ENCODE measurements at regions not wholly inside any gene's neighbourhood (a gene's known extent, or its start where the extent isn't known, plus 50 kb on each side); places are given as distances from the start of the nearest gene placed in this dataset.

GRCh38 chr10:4252701-4253100 is 467.7 kb upstream of the KLF6 start:
- Histone ChIP-seq H3K9ac (ENCODE audit: insufficient read depth in 1 of 2, low read depth in 2 of 2, low read length in 2 of 2) (no peak overlapping the region), H2AFZ (ENCODE audit: low read depth, low read length) (no peak overlapping the region), H3K9me3 (replicated peaks; ENCODE audit: control insufficient read depth, insufficient read depth, low read depth, low read length) (no peaks in the 10 kb centered on the region), H3K4me3 (no peak overlapping the region), H3K27ac (ENCODE audit: extremely low read depth, low read depth, low read length) (no peak overlapping the region), H3K36me3 (ENCODE audit: control insufficient read depth, insufficient read depth, low read length) (no peaks in the 10 kb centered on the region), H3K27me3 (ENCODE audit: control insufficient read depth in 2 of 2, insufficient read depth in 2 of 2, low read length in 2 of 2) (peaks cover 0 to 7% of the 10 kb centered on the region in 2 experiments; a peak in 2 of 5 replicates), H3K9me1 (ENCODE audit: control insufficient read depth, insufficient read depth, low read length) (no peaks in the 10 kb centered on the region), H3K79me2 (ENCODE audit: control insufficient read depth, insufficient read depth, low read length) (no peaks in the 10 kb centered on the region), H3K4me1 (replicated peaks in 1 of 2; ENCODE audit: control insufficient read depth in 2 of 2, insufficient read depth in 2 of 2, low read length in 2 of 2) (no peaks in the 10 kb centered on the region), H4K20me1 (replicated peaks; ENCODE audit: control insufficient read depth, insufficient read depth, low read length) (no peaks in the 10 kb centered on the region), H3K4me2 (ENCODE audit: insufficient read depth, low read length) (no peak overlapping the region)
- no peak for ATAC-seq
- in situ Hi-C loops (cut with MboI) = no loop called here
- intact Hi-C loops (cut with micrococcal nuclease) = no loop called here
- DNase-seq (ENCODE audit: extremely low read depth in 1 of 4, low spot score in 3 of 4) = no peak
- CTCF ChIA-PET (ENCODE audit: low intra/inter-chr PET ratio) = interaction anchor here (0.7 kb wide), 1 partner anchor 951 kb away, joined by 3 read pairs; no protein-coding TSS in a partner anchor
- POLR2A ChIA-PET = interaction anchor here (0.7 kb wide), 1 partner anchor 910 kb away, joined by 3 read pairs; no protein-coding TSS in a partner anchor
- WGBS (ENCODE audit: insufficient coverage, low coverage, missing lambda C conversion rate) = 0% methylated on average over 2 of the region's 2 CpGs
- FAIRE-seq = no peak
- BruUV-seq (replicated peaks) = no TSS peak
- TF ChIP-seq POLR2G (IDR thresholded peaks at IDR 0.05; ENCODE audit: low read depth, low read length) (no peak), NUFIP1 (IDR thresholded peaks at IDR 0.05; ENCODE audit: partially characterized antibody) (no peak), TCF3 (CRISPR knock-in tag; IDR thresholded peaks at IDR 0.05) (no peak), KLF1 (tag; IDR thresholded peaks at IDR 0.05) (no peak), IRF1 (CRISPR knock-in tag; IDR thresholded peaks at IDR 0.05; ENCODE audit: borderline replicate concordance) (no peak), TAF15 (IDR thresholded peaks at IDR 0.05; ENCODE audit: low read depth, low read length) (no peak), ZNF75A (CRISPR knock-in tag; IDR thresholded peaks at IDR 0.05) (no peak), ZBTB8A (IDR thresholded peaks at IDR 0.05; ENCODE audit: partially characterized antibody) (no peak)

Measured in K562 (cell line).